Endothelial cell of umbilical vein (primary cell): ENCODE measurements at regions not wholly inside any gene's neighbourhood (a gene's known extent, or its start where the extent isn't known, plus 50 kb on each side); places are given as distances from the start of the nearest gene placed in this dataset.

Experiments
- BruUV-seq: library from RNA; stranded (reverse); fragments of 400-500 nt; replicated peaks from 2 replicates; lab custom pipeline; 2021; lab: Mats Ljungman, UMichigan
- CTCF ChIA-PET: fragments of 300-600, 350-600 bp; sonication (Branson Sonifier 250); formaldehyde crosslinking; loops from one replicate; lab custom pipeline; 2021; ENCODE audit warnings: antibody characterized with exemption, inconsistent platforms; lab: Charles Lee
- POLR2A ChIA-PET: fragments of 300-600, 350-600 bp; sonication (Branson Sonifier 250); formaldehyde crosslinking; loops from one replicate; lab custom pipeline; 2021; ENCODE audit warnings: antibody characterized with exemption, inconsistent platforms; lab: Charles Lee
- DNase-seq: peaks from one replicate; pipeline ENCODE4 v3.0.0-alpha.2; 2011; ENCODE audit warnings: low read depth, low spot score
- FAIRE-seq: peaks from 2 replicates; lab custom pipeline; 2011; peaks lifted over from hg19 to GRCh38; lab: Jason Lieb, UNC
- H2AFZ ChIP-seq: 2 replicates; pipeline ENCODE4 v1.6.0; 2012; ENCODE audit warnings: low read depth, low read length, control low read depth, inconsistent platforms
- H3K27ac ChIP-seq: 2 replicates; pipeline ENCODE4 v1.5.1; 2011; ENCODE audit warnings: low read depth, mild to moderate bottlenecking, control low read depth, low read length, moderate library complexity; ENCODE audit not compliant: insufficient read depth
- H3K27me3 ChIP-seq, 2 experiments: 2 replicates each; pipeline versions ENCODE4 v1.6.0 to v1.6.1; 2011; ENCODE audit warnings: low read length in 2 of 2, mixed read lengths in 1 of 2; ENCODE audit not compliant: control insufficient read depth in 2 of 2, insufficient read depth in 2 of 2
- H3K36me3 ChIP-seq, 2 experiments: 2 replicates in 1 of 2; 3 replicates in 1 of 2; pipeline ENCODE4 v1.5.1; 2011; ENCODE audit warnings: low read length in 2 of 2, mild to moderate bottlenecking in 1 of 2, moderate library complexity in 1 of 2; ENCODE audit not compliant: control insufficient read depth in 2 of 2, insufficient read depth in 2 of 2; ENCODE audit errors: extremely low read depth in 1 of 2
- H3K4me1 ChIP-seq: 3 replicates; pipeline ENCODE4 v1.5.1; 2011; ENCODE audit warnings: mild to moderate bottlenecking, low read length; ENCODE audit not compliant: control insufficient read depth, insufficient read depth; ENCODE audit errors: extremely low read depth
- H3K4me2 ChIP-seq: 2 replicates; pipeline ENCODE4 v1.6.1; 2011; ENCODE audit warnings: low read length, control low read depth, mixed read lengths; ENCODE audit not compliant: insufficient read depth
- H3K4me3 ChIP-seq, 3 experiments: fragments of 200-600 bp in 1 of 3; sonication (generic), shearing (Covaris generic) in 1 of 3; replicated peaks in 1 of 3; 2 replicates each; pipeline ENCODE4 v1.5.1; 2011 to 2016; ENCODE audit warnings: control low read depth in 3 of 3, low read length in 3 of 3, mild to moderate bottlenecking in 2 of 3, inconsistent platforms in 1 of 3, low read depth in 1 of 3, moderate library complexity in 1 of 3; ENCODE audit not compliant: insufficient read depth in 1 of 3
- H3K79me2 ChIP-seq: 2 replicates; pipeline ENCODE4 v1.6.0; 2012; ENCODE audit warnings: low read length, inconsistent platforms; ENCODE audit not compliant: control insufficient read depth, insufficient read depth
- H3K9ac ChIP-seq: replicated peaks from 2 replicates; pipeline ENCODE3; 2011; ENCODE audit warnings: low read length, control low read depth; ENCODE audit not compliant: insufficient read depth; ENCODE audit errors: extremely low read depth
- H3K9me1 ChIP-seq: replicated peaks from 3 replicates; pipeline ENCODE4 v1.6.0; 2011; ENCODE audit warnings: mild to moderate bottlenecking, low read length; ENCODE audit not compliant: control insufficient read depth, insufficient read depth; ENCODE audit errors: extremely low read depth
- H3K9me3 ChIP-seq: replicated peaks from 2 replicates; pipeline ENCODE4 v1.5.1; 2012; ENCODE audit warnings: low read length, inconsistent platforms; ENCODE audit not compliant: control insufficient read depth, insufficient read depth
- H4K20me1 ChIP-seq: replicated peaks from 2 replicates; pipeline ENCODE3; 2011; ENCODE audit warnings: mild to moderate bottlenecking, low read length; ENCODE audit not compliant: control insufficient read depth, insufficient read depth; ENCODE audit errors: extremely low read depth
- CTCF ChIP-seq, 2 donors: IDR thresholded peaks; 1 replicate in 1 of 2; 2 replicates in 1 of 2; pipeline ENCODE4 v1.5.1; 2011; ENCODE audit warnings: low read length in 2 of 2, mild to moderate bottlenecking in 2 of 2, moderate library complexity in 2 of 2, control low read depth in 1 of 2, inconsistent platforms in 1 of 2, low read depth in 1 of 2; ENCODE audit not compliant: insufficient read depth in 1 of 2; ENCODE audit errors: extremely low read depth in 1 of 2
- EZH2 ChIP-seq: IDR thresholded peaks from 2 replicates; pipeline ENCODE4 v1.6.1; 2012; ENCODE audit warnings: borderline replicate concordance, low read depth, mild to moderate bottlenecking, moderate library complexity, low read length, inconsistent platforms; ENCODE audit not compliant: severe bottlenecking
- FOS ChIP-seq: IDR thresholded peaks from 2 replicates; pipeline ENCODE4 v1.6.1; 2011; ENCODE audit warnings: mild to moderate bottlenecking, low read length, moderate library complexity, borderline replicate concordance; ENCODE audit not compliant: insufficient read depth
- GATA2 ChIP-seq: IDR thresholded peaks from 2 replicates; pipeline ENCODE4 v1.7.0; 2011; ENCODE audit warnings: low read depth, mild to moderate bottlenecking, moderate library complexity, mixed read lengths, low read length; ENCODE audit not compliant: insufficient read length, insufficient read depth
- JUN ChIP-seq: IDR thresholded peaks from 2 replicates; pipeline ENCODE4 v1.6.1; 2011; ENCODE audit warnings: borderline replicate concordance, low read depth; ENCODE audit not compliant: insufficient read length, insufficient read depth
- MAX ChIP-seq: IDR thresholded peaks from 2 replicates; pipeline ENCODE4 v1.6.1; 2011; ENCODE audit not compliant: insufficient read depth, insufficient read length
- MYC ChIP-seq: IDR thresholded peaks from one replicate; pipeline ENCODE4 v1.6.1; 2011; ENCODE audit warnings: mild to moderate bottlenecking, low read depth, low read length
- POLR2A ChIP-seq: IDR thresholded peaks from 2 replicates; pipeline ENCODE4 v1.6.1; 2012; ENCODE audit warnings: low read depth, mild to moderate bottlenecking, control low read depth, low read length
- POLR2AphosphoS5 ChIP-seq: IDR thresholded peaks from 2 replicates; pipeline ENCODE4 v1.6.1; 2012; ENCODE audit warnings: low read depth, mild to moderate bottlenecking, control low read depth, low read length, moderate library complexity; ENCODE audit not compliant: insufficient read depth
- dilution Hi-C: fragments of 300-500 bp; cut with MboI; formaldehyde crosslinking; loops from one replicate; pipeline ENCODE4 v1.15.0; 2019; ENCODE audit warnings: low sequenced_read_pairs; ENCODE audit not compliant: extremely low pct_ligation_motif_present
- intact Hi-C: fragments of 100-400 bp; cut with micrococcal nuclease; formaldehyde crosslinking; loops from one replicate; pipeline ENCODE4 v1.10.0; 2022

GRCh38 chr15:87687523-87687870, 569.0 kb downstream of the NTRK3 start:
- Histone ChIP-seq H3K9me1 (no peaks in the 10 kb centered on the region), H2AFZ (no peak overlapping the region), H4K20me1 (no peaks in the 10 kb centered on the region), H3K4me3 (no peak overlapping the region), H3K36me3 (no peaks in the 10 kb centered on the region), H3K4me2 (no peak overlapping the region), H3K79me2 (no peaks in the 10 kb centered on the region), H3K27ac (no peak overlapping the region), H3K27me3 (no peaks in the 10 kb centered on the region), H3K9ac (no peak overlapping the region), H3K4me1 (no peaks in the 10 kb centered on the region), H3K9me3 (peaks cover 4% of the 10 kb centered on the region)
- FAIRE-seq, result no peak
- CTCF ChIA-PET, result no interaction called here
- TF ChIP-seq MAX, result no peak
- no peak for TF ChIP-seq POLR2A
- dilution Hi-C loops (no loop called here), intact Hi-C loops (no loop called here)
- POLR2A ChIA-PET, result no interaction called here
- no TSS peak for BruUV-seq
- DNase-seq, result no peak

GRCh38 chr15:87686841-87687522, 569.6 kb downstream of the NTRK3 start:
- Histone ChIP-seq H3K27ac (no peak overlapping the region), H3K27me3 (no peaks in the 10 kb centered on the region), H3K4me1 (no peaks in the 10 kb centered on the region), H3K9ac (no peak overlapping the region), H3K4me3 (no peak overlapping the region), H3K9me1 (no peaks in the 10 kb centered on the region), H3K4me2 (no peak overlapping the region), H2AFZ (no peak overlapping the region), H3K79me2 (no peaks in the 10 kb centered on the region), H4K20me1 (no peaks in the 10 kb centered on the region), H3K36me3 (no peaks in the 10 kb centered on the region), H3K9me3 (peaks cover 4% of the 10 kb centered on the region)
- no peak for TF ChIP-seq EZH2
- TF ChIP-seq POLR2A, result no peak
- TF ChIP-seq FOS, result no peak
- no peak for TF ChIP-seq CTCF (IDR thresholded peaks at IDR 0.05; ENCODE audit: extremely low read depth in 1 of 2, insufficient read depth in 1 of 2, low read depth in 1 of 2, low read length in 2 of 2)
- TF ChIP-seq POLR2AphosphoS5, result no peak
- no peak for TF ChIP-seq GATA2
- no peak for TF ChIP-seq MAX
- TF ChIP-seq JUN, result no peak
- no peak for TF ChIP-seq MYC
- dilution Hi-C loops, result no loop called here
- CTCF ChIA-PET, result no interaction called here
- intact Hi-C loops, result no loop called here
- POLR2A ChIA-PET, result no interaction called here
- DNase-seq (no peak), FAIRE-seq (no peak)
- BruUV-seq, result no TSS peak
